HG02884 (cell line): ENCODE measurements at regions not wholly inside any gene's neighbourhood (a gene's known extent, or its start where the extent isn't known, plus 50 kb on each side); places are given as distances from the start of the nearest gene placed in this dataset.

Experiments used
- ATAC-seq: cut with Tn5 transposase; IDR thresholded peaks from one replicate; pipeline ENCODE4 v1.9.1; 2021; ENCODE audit warnings: mild to moderate bottlenecking, moderate library complexity; ENCODE audit not compliant: unreplicated experiment

GRCh38 chrY:17235769-17236168 is 644.3 kb downstream of the CDY2B start:
- ATAC-seq = no peak

- ATAC-seq = no peak
These were observed 646.4 kb downstream of the CDY2B start for GRCh38 chrY:17233435-17234109.

GRCh38 chrY:17231994-17232393 is 648.0 kb downstream of the CDY2B start:
- ATAC-seq = no peak

- ATAC-seq = no peak
These were observed 656.5 kb downstream of the CDY2B start for GRCh38 chrY:17223502-17223901.

GRCh38 chrY:17202395-17202794 is 677.6 kb downstream of the CDY2B start:
- ATAC-seq = no peak

- ATAC-seq = no peak
These were observed 695.7 kb downstream of the CDY2B start for GRCh38 chrY:17184299-17184698.

GRCh38 chrY:17166881-17167280 is 713.1 kb downstream of the CDY2B start:
- no peak for ATAC-seq

GRCh38 chrY:17122166-17122565 is 757.9 kb downstream of the CDY2B start:
- ATAC-seq = no peak

GRCh38 chrY:17085303-17085702 is 794.7 kb downstream of the CDY2B start:
- ATAC-seq = no peak

- no peak for ATAC-seq
These were observed 800.1 kb downstream of the CDY2B start for GRCh38 chrY:17079887-17080286.

- ATAC-seq = no peak
These were observed 812.7 kb downstream of the CDY2B start for GRCh38 chrY:17067307-17067706.

GRCh38 chrY:17053041-17053440 is 827.0 kb downstream of the CDY2B start:
- no peak for ATAC-seq

- ATAC-seq = no peak
These were observed 829.6 kb downstream of the CDY2B start for GRCh38 chrY:17050374-17050773.

- ATAC-seq = no peak
These were observed 834.9 kb downstream of the CDY2B start for GRCh38 chrY:17045124-17045523.

- ATAC-seq = no peak
These were observed 835.3 kb downstream of the CDY2B start for GRCh38 chrY:17044723-17045122.

GRCh38 chrY:17044272-17044671 is 835.7 kb downstream of the CDY2B start:
- no peak for ATAC-seq

GRCh38 chrY:17038439-17038838 is 841.6 kb downstream of the CDY2B start:
- ATAC-seq = no peak

- ATAC-seq = no peak
These were observed 861.9 kb downstream of the CDY2B start for GRCh38 chrY:17018126-17018525.

- ATAC-seq = no peak
These were observed 886.5 kb downstream of the CDY2B start for GRCh38 chrY:16993551-16993950.

- ATAC-seq = no peak
These were observed 898.2 kb downstream of the CDY2B start for GRCh38 chrY:16981776-16982175.

GRCh38 chrY:16959071-16959470 is 920.9 kb downstream of the CDY2B start:
- ATAC-seq = no peak

- no peak for ATAC-seq
These were observed 932.8 kb downstream of the CDY2B start for GRCh38 chrY:16947221-16947620.
